ENCODE measurements at regions not wholly inside any gene's neighbourhood (a gene's known extent, or its start where the extent isn't known, plus 50 kb on each side); places are given as distances from the start of the nearest gene placed in this dataset.

- TF ChIP-seq CTCF (IDR thresholded peaks at IDR 0.05): no peak
- no peak for TF ChIP-seq POLR2A (IDR thresholded peaks at IDR 0.05)
These were observed 621.9 kb downstream of the LRRIQ3 start for GRCh38 chr1:73576083-73576482.

All from heart left ventricle (tissue), 13 donors.